GM20431 (cell line): ENCODE measurements at regions not wholly inside any gene's neighbourhood (a gene's known extent, or its start where the extent isn't known, plus 50 kb on each side); places are given as distances from the start of the nearest gene placed in this dataset.
"Not testable (repeated sequence)": the region's sequence is repeated elsewhere in the genome, so short reads cannot be mapped to it uniquely, and the experiment has no call there.

ENCODE experiments used
- in situ Hi-C: fragments of 300-500 bp; cut with MseI, MboI; formaldehyde crosslinking; loops from one replicate; pipeline ENCODE4 v1.15.0; 2020; ENCODE audit warnings: low sequenced_read_pairs; ENCODE audit not compliant: unreplicated experiment

- in situ Hi-C loops: not testable (repeated sequence)
Observed at GRCh38 chr2:37722971-37723370, 51.5 kb upstream of the CDC42EP3 start.

- in situ Hi-C loops: no loop called here
Observed at GRCh38 chr2:37730037-37730818, 58.8 kb upstream of the CDC42EP3 start.

- in situ Hi-C loops: not testable (repeated sequence)
Observed at GRCh38 chr2:37732412-37732811, 61.0 kb upstream of the CDC42EP3 start.

- in situ Hi-C loops: no loop called here
Observed at GRCh38 chr2:37733251-37733650, 61.8 kb upstream of the CDC42EP3 start.

GRCh38 chr2:37733955-37734354, 62.5 kb upstream of the CDC42EP3 start:
- in situ Hi-C loops: not testable (repeated sequence)

- in situ Hi-C loops: not testable (repeated sequence)
Observed at GRCh38 chr2:37734891-37735523, 63.6 kb upstream of the CDC42EP3 start.

GRCh38 chr2:37735524-37735910, 64.1 kb upstream of the CDC42EP3 start:
- in situ Hi-C loops: not testable (repeated sequence)

GRCh38 chr2:37737507-37737906, 66.1 kb upstream of the CDC42EP3 start:
- in situ Hi-C loops: no loop called here

- in situ Hi-C loops: no loop called here
Observed at GRCh38 chr2:37738266-37738885, 66.9 kb upstream of the CDC42EP3 start.

GRCh38 chr2:37739153-37739552, 67.7 kb upstream of the CDC42EP3 start:
- in situ Hi-C loops: no loop called here

GRCh38 chr2:37740164-37740739, 68.8 kb upstream of the CDC42EP3 start:
- in situ Hi-C loops: no loop called here

GRCh38 chr2:37742286-37742685, 70.8 kb upstream of the CDC42EP3 start:
- in situ Hi-C loops: no loop called here

- in situ Hi-C loops: no loop called here
Observed at GRCh38 chr2:37744010-37744409, 72.6 kb upstream of the CDC42EP3 start.

- in situ Hi-C loops: not testable (repeated sequence)
Observed at GRCh38 chr2:37744961-37745360, 73.5 kb upstream of the CDC42EP3 start.

GRCh38 chr2:37746011-37746410, 74.6 kb upstream of the CDC42EP3 start:
- in situ Hi-C loops: not testable (repeated sequence)

- in situ Hi-C loops: no loop called here
Observed at GRCh38 chr2:37746883-37747282, 75.4 kb upstream of the CDC42EP3 start.

GRCh38 chr2:37748541-37748940, 77.1 kb upstream of the CDC42EP3 start:
- in situ Hi-C loops: no loop called here

GRCh38 chr2:37750286-37750685, 78.8 kb upstream of the CDC42EP3 start:
- in situ Hi-C loops: not testable (repeated sequence)

GRCh38 chr2:37752766-37753165, 81.3 kb upstream of the CDC42EP3 start:
- in situ Hi-C loops: no loop called here

GRCh38 chr2:37753758-37754157, 82.3 kb upstream of the CDC42EP3 start:
- in situ Hi-C loops: no loop called here
